Transverse colon (tissue), 3 donors: ENCODE measurements at regions not wholly inside any gene's neighbourhood (a gene's known extent, or its start where the extent isn't known, plus 50 kb on each side); places are given as distances from the start of the nearest gene placed in this dataset.

ENCODE experiments used
- CTCF ChIP-seq, 5 experiments: fragments of 200-600 bp in 3 of 5; fragments of 450-650 bp in 2 of 5; sonication (generic) in 3 of 5; IDR thresholded peaks; 1 replicate in 2 of 5; 2 replicates in 3 of 5; pipeline ENCODE4 v1.5.1; 2016 to 2017; ENCODE audit warnings: antibody characterized with exemption in 5 of 5, inconsistent platforms in 3 of 5, mild to moderate bottlenecking in 2 of 5, moderate library complexity in 1 of 5
- EP300 ChIP-seq: sonication (generic); formaldehyde crosslinking; IDR thresholded peaks from one replicate; pipeline ENCODE4 v1.6.1; 2017; ENCODE audit warnings: antibody characterized with exemption, low read depth
- POLR2A ChIP-seq: fragments of 450-650 bp; IDR thresholded peaks from one replicate; pipeline ENCODE4 v1.6.1; 2016; ENCODE audit warnings: antibody characterized with exemption, mild to moderate bottlenecking, moderate library complexity

- TF ChIP-seq EP300 (no peak), POLR2A (no peak), CTCF (IDR thresholded peaks at IDR 0.05) (no peak)
These were observed 53.1 kb upstream of the SLC7A14 start for GRCh38 chr3:170638988-170639387.
